Mesothelial cell of epicardium (in vitro differentiated cells): ENCODE measurements at regions not wholly inside any gene's neighbourhood (a gene's known extent, or its start where the extent isn't known, plus 50 kb on each side); places are given as distances from the start of the nearest gene placed in this dataset.

Source experiments
- DNase-seq, 2 experiments: peaks; one replicate each; pipeline ENCODE4 v3.0.0; 2021; ENCODE audit warnings: low spot score in 2 of 2; ENCODE audit not compliant: unreplicated experiment in 2 of 2
- H3K27ac Mint-ChIP-seq: 2 replicates; pipeline ENCODE4 v1.8.0; 2021; ENCODE audit warnings: mixed read lengths
- H3K27me3 Mint-ChIP-seq: 2 replicates; pipeline ENCODE4 v1.8.0; 2021; ENCODE audit warnings: low read depth, mixed read lengths
- H3K36me3 Mint-ChIP-seq: 2 replicates; pipeline ENCODE4 v1.8.0; 2021; ENCODE audit warnings: mixed read lengths
- H3K4me1 Mint-ChIP-seq: 2 replicates; pipeline ENCODE4 v1.8.0; 2021; ENCODE audit warnings: mixed read lengths
- H3K4me3 Mint-ChIP-seq: 2 replicates; pipeline ENCODE4 v1.8.0; 2021; ENCODE audit warnings: mild to moderate bottlenecking, moderate library complexity, mixed read lengths
- H3K9me3 Mint-ChIP-seq: 2 replicates; pipeline ENCODE4 v1.8.0; 2021; ENCODE audit warnings: mixed read lengths
- TF ChIP-seq, protein P1 (sequence below): fragments of 200-600 bp; sonication (generic); IDR thresholded peaks from one replicate; pipeline ENCODE4 v1.5.0; 2021; ENCODE audit warnings: antibody characterized with exemption; ENCODE audit not compliant: unreplicated experiment

- Mint-ChIP-seq H3K27me3 (no peaks in the 10 kb centered on the region), H3K4me1 (peaks cover 22% of the 10 kb centered on the region), H3K9me3 (peaks cover 10% of the 10 kb centered on the region), H3K36me3 (peaks cover 2% of the 10 kb centered on the region), H3K27ac (no peak overlapping the region), H3K4me3 (no peak overlapping the region)
- no peak for DNase-seq
- TF ChIP-seq, protein P1, sequence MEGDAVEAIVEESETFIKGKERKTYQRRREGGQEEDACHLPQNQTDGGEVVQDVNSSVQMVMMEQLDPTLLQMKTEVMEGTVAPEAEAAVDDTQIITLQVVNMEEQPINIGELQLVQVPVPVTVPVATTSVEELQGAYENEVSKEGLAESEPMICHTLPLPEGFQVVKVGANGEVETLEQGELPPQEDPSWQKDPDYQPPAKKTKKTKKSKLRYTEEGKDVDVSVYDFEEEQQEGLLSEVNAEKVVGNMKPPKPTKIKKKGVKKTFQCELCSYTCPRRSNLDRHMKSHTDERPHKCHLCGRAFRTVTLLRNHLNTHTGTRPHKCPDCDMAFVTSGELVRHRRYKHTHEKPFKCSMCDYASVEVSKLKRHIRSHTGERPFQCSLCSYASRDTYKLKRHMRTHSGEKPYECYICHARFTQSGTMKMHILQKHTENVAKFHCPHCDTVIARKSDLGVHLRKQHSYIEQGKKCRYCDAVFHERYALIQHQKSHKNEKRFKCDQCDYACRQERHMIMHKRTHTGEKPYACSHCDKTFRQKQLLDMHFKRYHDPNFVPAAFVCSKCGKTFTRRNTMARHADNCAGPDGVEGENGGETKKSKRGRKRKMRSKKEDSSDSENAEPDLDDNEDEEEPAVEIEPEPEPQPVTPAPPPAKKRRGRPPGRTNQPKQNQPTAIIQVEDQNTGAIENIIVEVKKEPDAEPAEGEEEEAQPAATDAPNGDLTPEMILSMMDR, result no peak
Measured at GRCh38 chr7:93048136-93048930, 69.4 kb downstream of the SAMD9 start.

- Mint-ChIP-seq H3K27me3 (no peaks in the 10 kb centered on the region), H3K4me3 (no peak overlapping the region), H3K4me1 (peaks cover 26% of the 10 kb centered on the region), H3K27ac (no peak overlapping the region), H3K36me3 (peaks cover 2% of the 10 kb centered on the region), H3K9me3 (peaks cover 10% of the 10 kb centered on the region)
- TF ChIP-seq, protein P1, result no peak
- DNase-seq, result no peak
Measured at GRCh38 chr7:93047514-93048099, 70.2 kb downstream of the SAMD9 start.

DNA sequence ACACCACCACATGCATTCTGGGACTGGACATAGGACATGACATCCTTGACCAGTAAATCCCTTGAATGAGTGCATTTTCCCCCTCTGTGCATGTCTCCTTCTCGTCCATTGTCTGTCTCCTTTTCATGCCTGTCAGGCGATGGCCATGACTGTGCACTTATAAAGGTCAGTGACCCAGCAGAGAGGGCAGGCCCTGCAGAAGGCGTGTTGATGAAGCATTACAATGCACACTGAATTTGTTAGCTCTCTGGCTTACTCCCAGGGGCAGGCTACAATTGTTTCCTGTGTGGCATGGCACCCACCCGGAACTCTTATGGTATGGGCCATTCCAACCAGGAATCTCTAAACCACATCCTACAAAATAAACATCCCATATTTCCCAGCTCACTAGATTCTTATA, 71.1 kb downstream of the SAMD9 start:
- Mint-ChIP-seq H3K27me3 (no peaks in the 10 kb centered on the region), H3K9me3 (peaks cover 10% of the 10 kb centered on the region), H3K4me1 (peaks cover 26% of the 10 kb centered on the region), H3K4me3 (no peak overlapping the region), H3K36me3 (peaks cover 2% of the 10 kb centered on the region), H3K27ac (no peak overlapping the region)
- TF ChIP-seq, protein P1, result no peak
- DNase-seq, result no peak

GRCh38 chr7:93044147-93044810, 73.5 kb downstream of the SAMD9 start:
- peaks cover 2% of the 10 kb centered on the region for H3K36me3 Mint-ChIP-seq
- H3K27me3 Mint-ChIP-seq, result no peaks in the 10 kb centered on the region
- H3K27ac Mint-ChIP-seq, result peak overlapping the region; percentile 26
- peaks cover 26% of the 10 kb centered on the region for H3K4me1 Mint-ChIP-seq
- H3K4me3 Mint-ChIP-seq, result peak overlapping the region; percentile 32
- H3K9me3 Mint-ChIP-seq, result peaks cover 10% of the 10 kb centered on the region
- no peak for DNase-seq
- TF ChIP-seq, protein P1, result no peak

GRCh38 chr7:93043385-93043985, 74.3 kb downstream of the SAMD9 start:
- peaks cover 6% of the 10 kb centered on the region for H3K9me3 Mint-ChIP-seq
- peaks cover 26% of the 10 kb centered on the region for H3K4me1 Mint-ChIP-seq
- peak in 1 of 2 experiments; percentile 47 for DNase-seq
- H3K27me3 Mint-ChIP-seq, result no peaks in the 10 kb centered on the region
- TF ChIP-seq, protein P1, result no peak
- H3K27ac Mint-ChIP-seq, result peak overlapping the region; percentile 11
- peak overlapping the region; percentile 37 for H3K4me3 Mint-ChIP-seq
- H3K36me3 Mint-ChIP-seq, result peaks cover 2% of the 10 kb centered on the region
